ENCODE measurements at regions not wholly inside any gene's neighbourhood (a gene's known extent, or its start where the extent isn't known, plus 50 kb on each side); places are given as distances from the start of the nearest gene placed in this dataset.

DNA sequence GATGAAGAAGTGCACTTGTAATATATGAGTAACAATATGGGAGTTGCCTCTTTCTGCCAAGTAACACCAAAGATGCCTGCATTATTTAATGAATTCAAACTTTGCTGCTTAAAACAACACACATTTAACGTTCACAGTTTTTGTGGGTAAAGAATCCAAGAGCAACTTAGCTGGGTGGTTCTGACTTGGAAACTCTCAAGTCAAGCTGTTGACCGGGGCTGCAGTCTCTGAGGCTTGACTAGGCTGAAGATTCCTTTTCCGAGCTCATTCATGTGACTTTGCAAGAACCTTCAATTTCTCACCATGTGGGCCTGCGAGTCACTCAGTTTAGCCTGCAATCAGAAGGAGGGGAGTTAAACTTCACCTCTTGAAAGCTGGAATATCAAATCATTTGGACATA, 53.0 kb upstream of the TRPC7 start:
- H3K9me3 ChIP-seq (ENCODE audit: low read depth) = no peaks in the 10 kb centered on the region
- no peak overlapping the region for H3K9ac ChIP-seq
- no peaks in the 10 kb centered on the region for H3K4me1 ChIP-seq
- Mint-ChIP-seq H3K36me3 (no peaks in the 10 kb centered on the region), H3K4me3 (no peak overlapping the region), H3K4me1 (peaks cover 2% of the 10 kb centered on the region), H3K27me3 (ENCODE audit: insufficient read depth, low read depth) (peaks cover 2% of the 10 kb centered on the region), H3K27ac (no peak overlapping the region), H3K9me3 (no peaks in the 10 kb centered on the region)
- no peaks in the 10 kb centered on the region for H4K20me1 ChIP-seq (ENCODE audit: low read depth)
- no peak for DNase-seq (ENCODE audit: low spot score)
- H3K79me2 ChIP-seq (ENCODE audit: low read depth) = no peaks in the 10 kb centered on the region
- no peak overlapping the region for H3K27ac ChIP-seq
- no peaks in the 10 kb centered on the region for H3K36me3 ChIP-seq
- H3K4me2 ChIP-seq = no peak overlapping the region
- H3K27me3 ChIP-seq = no peaks in the 10 kb centered on the region
- no peaks in the 10 kb centered on the region for H3F3A ChIP-seq (ENCODE audit: low read depth)
- no peak overlapping the region for H2AFZ ChIP-seq (replicated peaks)
- TF ChIP-seq EZH2 (IDR thresholded peaks at IDR 0.05) (no peak), EZH2phosphoT487 (IDR thresholded peaks at IDR 0.05) (no peak)
- TF ChIP-seq, protein P1, sequence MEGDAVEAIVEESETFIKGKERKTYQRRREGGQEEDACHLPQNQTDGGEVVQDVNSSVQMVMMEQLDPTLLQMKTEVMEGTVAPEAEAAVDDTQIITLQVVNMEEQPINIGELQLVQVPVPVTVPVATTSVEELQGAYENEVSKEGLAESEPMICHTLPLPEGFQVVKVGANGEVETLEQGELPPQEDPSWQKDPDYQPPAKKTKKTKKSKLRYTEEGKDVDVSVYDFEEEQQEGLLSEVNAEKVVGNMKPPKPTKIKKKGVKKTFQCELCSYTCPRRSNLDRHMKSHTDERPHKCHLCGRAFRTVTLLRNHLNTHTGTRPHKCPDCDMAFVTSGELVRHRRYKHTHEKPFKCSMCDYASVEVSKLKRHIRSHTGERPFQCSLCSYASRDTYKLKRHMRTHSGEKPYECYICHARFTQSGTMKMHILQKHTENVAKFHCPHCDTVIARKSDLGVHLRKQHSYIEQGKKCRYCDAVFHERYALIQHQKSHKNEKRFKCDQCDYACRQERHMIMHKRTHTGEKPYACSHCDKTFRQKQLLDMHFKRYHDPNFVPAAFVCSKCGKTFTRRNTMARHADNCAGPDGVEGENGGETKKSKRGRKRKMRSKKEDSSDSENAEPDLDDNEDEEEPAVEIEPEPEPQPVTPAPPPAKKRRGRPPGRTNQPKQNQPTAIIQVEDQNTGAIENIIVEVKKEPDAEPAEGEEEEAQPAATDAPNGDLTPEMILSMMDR (IDR thresholded peaks at IDR 0.05) = no peak
- H3K4me3 ChIP-seq = no peak overlapping the region

All from neural progenitor cell (in vitro differentiated cells).